ENCODE measurements at regions not wholly inside any gene's neighbourhood (a gene's known extent, or its start where the extent isn't known, plus 50 kb on each side); places are given as distances from the start of the nearest gene placed in this dataset.

DNA sequence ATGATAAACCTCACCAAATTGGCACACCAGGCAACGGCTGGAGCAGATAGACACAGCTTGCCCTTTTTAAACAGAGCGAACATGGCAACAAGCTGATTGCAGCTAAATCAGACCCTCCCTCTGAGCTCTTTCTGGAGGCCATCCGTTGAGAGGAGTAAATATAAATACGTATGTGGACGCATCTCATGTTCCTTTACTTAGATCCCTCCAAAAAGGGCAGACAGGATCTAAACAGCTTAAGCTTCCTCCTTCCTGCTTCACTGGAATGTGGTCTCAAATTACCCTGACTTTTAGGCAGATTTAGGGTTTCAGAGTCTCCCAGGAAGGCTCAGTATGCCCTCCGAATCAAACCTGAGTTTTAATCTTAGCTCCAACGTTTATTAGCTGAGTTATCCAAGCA, 204.7 kb upstream of the GOT2 start:
- H3K36me3 ChIP-seq (replicated peaks; ENCODE audit: insufficient read depth, low read depth), result no peaks in the 10 kb centered on the region
- WGBS (ENCODE audit: low lambda C conversion rate, missing lambda C conversion rate), result 39% methylated on average over 7 of the region's 7 CpGs
- H3K27me3 ChIP-seq, result no peaks in the 10 kb centered on the region
- H3K9me3 ChIP-seq (ENCODE audit: low read depth), result no peaks in the 10 kb centered on the region
- TF ChIP-seq CTCF (IDR thresholded peaks at IDR 0.05; ENCODE audit: poor library complexity) (no peak), EZH2 (IDR thresholded peaks at IDR 0.05; ENCODE audit: borderline replicate concordance) (no peak), EZH2phosphoT487 (IDR thresholded peaks at IDR 0.05; ENCODE audit: low read depth, severe bottlenecking, unreplicated experiment) (no peak)
- DNase-seq (ENCODE audit: low spot score), result no peak
- no peaks in the 10 kb centered on the region for H3K79me2 ChIP-seq
- H3K4me1 ChIP-seq (ENCODE audit: insufficient read depth), result no peaks in the 10 kb centered on the region
- no peak overlapping the region for H3K4me3 ChIP-seq
- H3K4me2 ChIP-seq, result peak overlapping the region; percentile 46
- H4K20me1 ChIP-seq (ENCODE audit: insufficient read depth, poor library complexity, severe bottlenecking), result no peaks in the 10 kb centered on the region
- H3K27ac ChIP-seq, result no peak overlapping the region
- H3K9me2 ChIP-seq (replicated peaks; ENCODE audit: insufficient read depth), result no peaks in the 10 kb centered on the region
- H2AFZ ChIP-seq, result no peak overlapping the region

DNA sequence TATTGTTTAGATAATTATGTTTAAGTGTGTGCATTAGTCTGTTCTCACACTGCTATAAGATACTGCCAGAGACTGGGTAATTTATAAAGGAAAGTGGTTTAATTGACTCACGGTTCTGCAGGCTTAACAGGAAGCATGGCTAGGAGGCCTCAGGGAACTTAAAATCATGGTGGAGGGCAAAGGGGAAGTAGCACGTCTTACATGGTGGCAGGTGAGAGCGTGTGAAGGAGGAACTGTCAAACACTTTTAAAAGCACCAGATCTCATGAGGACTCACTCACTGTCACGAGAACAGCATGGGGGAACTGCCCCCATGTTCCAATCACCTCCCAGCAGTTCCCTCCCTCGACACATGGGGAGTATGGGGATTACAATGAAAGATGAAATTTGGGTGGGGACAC, 203.5 kb upstream of the GOT2 start:
- H3K4me2 ChIP-seq, result no peak overlapping the region
- no peaks in the 10 kb centered on the region for H4K20me1 ChIP-seq (ENCODE audit: insufficient read depth, poor library complexity, severe bottlenecking)
- H3K9me3 ChIP-seq (ENCODE audit: low read depth), result no peaks in the 10 kb centered on the region
- no peak for DNase-seq (ENCODE audit: low spot score)
- H3K9me2 ChIP-seq (replicated peaks; ENCODE audit: insufficient read depth), result no peaks in the 10 kb centered on the region
- no peak overlapping the region for H3K27ac ChIP-seq
- H3K4me3 ChIP-seq, result no peak overlapping the region
- H2AFZ ChIP-seq, result no peak overlapping the region
- no peak for TF ChIP-seq CTCF (IDR thresholded peaks at IDR 0.05; ENCODE audit: poor library complexity)
- no peak for TF ChIP-seq EZH2 (IDR thresholded peaks at IDR 0.05; ENCODE audit: borderline replicate concordance)
- no peak for TF ChIP-seq EZH2phosphoT487 (IDR thresholded peaks at IDR 0.05; ENCODE audit: low read depth, severe bottlenecking, unreplicated experiment)
- H3K4me1 ChIP-seq (ENCODE audit: insufficient read depth), result no peaks in the 10 kb centered on the region
- H3K27me3 ChIP-seq, result no peaks in the 10 kb centered on the region
- no peaks in the 10 kb centered on the region for H3K36me3 ChIP-seq (replicated peaks; ENCODE audit: insufficient read depth, low read depth)
- WGBS (ENCODE audit: low lambda C conversion rate, missing lambda C conversion rate), result 81% methylated on average over 5 of the region's 5 CpGs
- no peaks in the 10 kb centered on the region for H3K79me2 ChIP-seq

DNA sequence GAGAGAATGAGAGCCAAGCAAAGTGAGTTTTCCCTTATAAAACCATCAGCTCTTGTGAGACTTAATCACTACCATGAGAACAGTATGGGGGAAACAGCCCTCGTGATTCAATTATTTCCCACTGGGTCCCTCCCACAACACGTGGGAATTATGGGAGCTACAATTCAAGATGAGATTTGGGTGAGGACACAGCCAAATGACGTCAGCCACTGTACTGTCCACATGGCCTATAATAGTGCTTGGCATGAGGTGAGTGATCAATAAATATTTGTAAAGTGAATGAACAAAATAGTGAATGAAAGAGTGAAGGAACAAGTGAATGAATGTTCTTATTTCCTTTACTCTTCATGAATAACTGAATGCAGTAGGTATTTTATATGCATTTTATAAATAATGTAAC, 199.1 kb upstream of the GOT2 start:
- Histone ChIP-seq H3K4me2 (no peak overlapping the region), H3K36me3 (replicated peaks; ENCODE audit: insufficient read depth, low read depth) (no peaks in the 10 kb centered on the region), H2AFZ (no peak overlapping the region), H3K4me3 (no peak overlapping the region), H3K27ac (no peak overlapping the region), H3K27me3 (no peaks in the 10 kb centered on the region), H3K9me3 (ENCODE audit: low read depth) (no peaks in the 10 kb centered on the region), H3K4me1 (ENCODE audit: insufficient read depth) (no peaks in the 10 kb centered on the region), H3K79me2 (no peaks in the 10 kb centered on the region), H4K20me1 (ENCODE audit: insufficient read depth, poor library complexity, severe bottlenecking) (no peaks in the 10 kb centered on the region), H3K9me2 (replicated peaks; ENCODE audit: insufficient read depth) (no peaks in the 10 kb centered on the region)
- DNase-seq (ENCODE audit: low spot score), result no peak
- WGBS (ENCODE audit: low lambda C conversion rate, missing lambda C conversion rate), result 80% methylated on average over 3 of the region's 3 CpGs
- TF ChIP-seq EZH2 (IDR thresholded peaks at IDR 0.05; ENCODE audit: borderline replicate concordance), result no peak
- no peak for TF ChIP-seq EZH2phosphoT487 (IDR thresholded peaks at IDR 0.05; ENCODE audit: low read depth, severe bottlenecking, unreplicated experiment)
- no peak for TF ChIP-seq CTCF (IDR thresholded peaks at IDR 0.05; ENCODE audit: poor library complexity)

GRCh38 chr16:58931436-58931835, 197.3 kb upstream of the GOT2 start:
- Histone ChIP-seq H3K4me2 (no peak overlapping the region), H3K9me3 (ENCODE audit: low read depth) (no peaks in the 10 kb centered on the region), H3K9me2 (replicated peaks; ENCODE audit: insufficient read depth) (no peaks in the 10 kb centered on the region), H3K4me1 (ENCODE audit: insufficient read depth) (no peaks in the 10 kb centered on the region), H3K27ac (no peak overlapping the region), H3K27me3 (no peaks in the 10 kb centered on the region), H2AFZ (no peak overlapping the region), H4K20me1 (ENCODE audit: insufficient read depth, poor library complexity, severe bottlenecking) (no peaks in the 10 kb centered on the region), H3K4me3 (no peak overlapping the region), H3K79me2 (no peaks in the 10 kb centered on the region), H3K36me3 (replicated peaks; ENCODE audit: insufficient read depth, low read depth) (no peaks in the 10 kb centered on the region)
- TF ChIP-seq CTCF (IDR thresholded peaks at IDR 0.05; ENCODE audit: poor library complexity) (no peak), EZH2 (IDR thresholded peaks at IDR 0.05; ENCODE audit: borderline replicate concordance) (no peak), EZH2phosphoT487 (IDR thresholded peaks at IDR 0.05; ENCODE audit: low read depth, severe bottlenecking, unreplicated experiment) (no peak)
- WGBS (ENCODE audit: low lambda C conversion rate, missing lambda C conversion rate), result 73% methylated on average over 4 of the region's 4 CpGs
- DNase-seq (ENCODE audit: low spot score), result no peak

Data from hepatocyte (in vitro differentiated cells).